ENCODE measurements at regions not wholly inside any gene's neighbourhood (a gene's known extent, or its start where the extent isn't known, plus 50 kb on each side); places are given as distances from the start of the nearest gene placed in this dataset.
"Not testable (repeated sequence)": the region's sequence is repeated elsewhere in the genome, so short reads cannot be mapped to it uniquely, and the experiment has no call there.

DNA sequence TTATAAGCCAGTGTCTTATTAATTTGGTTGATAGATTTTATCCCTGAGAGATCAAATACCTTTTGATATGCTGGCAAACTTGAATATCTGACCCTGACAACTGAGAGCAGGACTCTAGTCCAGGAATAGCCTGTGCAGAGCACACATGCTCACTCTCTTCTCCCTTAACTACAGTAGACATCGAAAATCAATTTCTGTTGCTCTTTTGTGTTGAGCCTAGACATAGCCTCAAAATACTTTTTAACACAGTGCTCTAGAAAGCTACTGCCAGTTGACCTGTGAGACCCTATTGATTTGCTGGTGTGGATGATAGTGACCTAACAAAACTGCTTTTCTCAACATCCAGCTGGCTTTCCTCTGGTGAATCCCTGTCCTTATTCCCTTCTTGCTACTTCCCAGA, 86.4 kb upstream of the ANKRD28 start:
- H3K36me3 Mint-ChIP-seq (ENCODE audit: insufficient read depth in 2 of 2), result no peaks in the 10 kb centered on the region
- H3K9me3 Mint-ChIP-seq, result peaks cover 4 to 9% of the 10 kb centered on the region in 2 donors
- ATAC-seq (replicated peaks in 1 of 2) (no peak), DNase-seq (no peak)
- no peaks in the 10 kb centered on the region for H3K4me1 Mint-ChIP-seq (ENCODE audit: low read depth)
- H3K27me3 Mint-ChIP-seq (ENCODE audit: low read depth), result peaks cover 3% of the 10 kb centered on the region
- H3K4me3 Mint-ChIP-seq, result no peak overlapping the region
- no peak overlapping the region for H3K27ac Mint-ChIP-seq

DNA sequence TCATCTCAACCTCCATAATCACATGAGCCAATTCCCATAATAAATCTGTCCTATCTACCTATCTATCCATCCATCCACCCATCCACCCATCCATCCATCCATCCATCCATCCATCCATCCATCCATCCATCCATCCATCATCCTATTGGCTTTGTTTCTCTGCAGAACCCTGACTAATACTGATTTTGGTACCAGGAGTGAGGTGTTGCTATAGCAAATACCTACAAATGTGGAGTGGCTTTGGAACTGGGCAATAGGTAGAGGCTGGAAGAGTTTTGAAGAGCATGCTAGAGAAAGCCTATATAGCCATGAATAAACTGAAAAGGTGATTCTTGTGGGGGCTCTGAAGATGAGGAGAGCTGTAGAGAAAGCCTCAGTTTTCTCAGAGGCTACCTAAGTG, 88.7 kb upstream of the ANKRD28 start:
- Mint-ChIP-seq H3K9me3 (peaks cover 4 to 9% of the 10 kb centered on the region in 2 donors), H3K4me3 (no peak overlapping the region), H3K36me3 (ENCODE audit: insufficient read depth in 2 of 2) (no peaks in the 10 kb centered on the region), H3K27ac (no peak overlapping the region), H3K4me1 (ENCODE audit: low read depth) (no peaks in the 10 kb centered on the region), H3K27me3 (ENCODE audit: low read depth) (peaks cover 4% of the 10 kb centered on the region)
- no peak for DNase-seq
- no peak for ATAC-seq (replicated peaks in 1 of 2)

DNA sequence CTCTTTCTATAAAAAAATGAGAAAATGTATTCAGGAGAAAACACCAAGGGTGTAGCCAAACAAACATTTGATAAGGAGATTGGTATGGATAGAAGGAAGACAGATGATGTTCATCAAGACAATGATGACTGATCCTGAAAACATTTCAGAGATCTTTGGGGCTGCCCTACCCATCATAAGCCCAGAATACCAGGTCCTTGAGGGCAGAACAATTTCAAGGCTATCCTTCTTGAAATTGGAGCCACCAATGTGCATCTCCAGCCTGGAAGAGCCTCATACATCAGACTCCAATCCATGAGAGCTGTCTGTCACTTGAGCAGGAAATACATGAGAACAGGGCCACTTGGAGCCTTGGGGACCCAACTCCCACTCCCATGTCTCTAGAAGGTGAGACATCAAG, 89.5 kb upstream of the ANKRD28 start:
- H3K27me3 Mint-ChIP-seq (ENCODE audit: low read depth), result peaks cover 4% of the 10 kb centered on the region
- H3K4me3 Mint-ChIP-seq, result no peak overlapping the region
- peaks cover 4 to 9% of the 10 kb centered on the region in 2 donors for H3K9me3 Mint-ChIP-seq
- no peak overlapping the region for H3K27ac Mint-ChIP-seq
- DNase-seq, result no peak
- ATAC-seq (replicated peaks in 1 of 2), result no peak
- no peaks in the 10 kb centered on the region for H3K36me3 Mint-ChIP-seq (ENCODE audit: insufficient read depth in 2 of 2)
- no peaks in the 10 kb centered on the region for H3K4me1 Mint-ChIP-seq (ENCODE audit: low read depth)

DNA sequence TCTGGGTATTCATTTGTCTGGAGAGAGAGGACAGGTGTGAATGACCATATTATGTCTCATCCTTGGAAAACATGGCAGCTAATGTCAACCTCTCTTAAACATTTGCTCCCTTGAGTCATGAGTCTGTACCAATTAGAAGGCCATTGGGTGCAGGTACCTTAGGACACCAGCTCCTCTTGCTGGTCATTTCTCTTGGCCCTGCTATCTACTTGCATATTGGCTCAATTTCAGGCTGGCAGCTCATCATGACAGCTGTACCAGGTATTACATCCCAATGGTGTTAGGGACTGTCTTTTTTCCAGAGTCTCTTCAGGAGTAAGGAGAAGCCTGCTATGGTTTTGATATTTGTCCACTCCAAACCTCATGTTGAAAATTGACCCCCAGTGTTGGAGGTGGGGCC, 92.2 kb upstream of the ANKRD28 start:
- no peak for DNase-seq
- H3K4me1 Mint-ChIP-seq (ENCODE audit: low read depth), result no peaks in the 10 kb centered on the region
- H3K4me3 Mint-ChIP-seq, result no peak overlapping the region
- H3K9me3 Mint-ChIP-seq, result peaks cover 4 to 9% of the 10 kb centered on the region in 2 donors
- no peak for ATAC-seq (replicated peaks in 1 of 2)
- H3K36me3 Mint-ChIP-seq (ENCODE audit: insufficient read depth in 2 of 2), result no peaks in the 10 kb centered on the region
- H3K27ac Mint-ChIP-seq, result no peak overlapping the region
- H3K27me3 Mint-ChIP-seq (ENCODE audit: low read depth), result peaks cover 4% of the 10 kb centered on the region

DNA sequence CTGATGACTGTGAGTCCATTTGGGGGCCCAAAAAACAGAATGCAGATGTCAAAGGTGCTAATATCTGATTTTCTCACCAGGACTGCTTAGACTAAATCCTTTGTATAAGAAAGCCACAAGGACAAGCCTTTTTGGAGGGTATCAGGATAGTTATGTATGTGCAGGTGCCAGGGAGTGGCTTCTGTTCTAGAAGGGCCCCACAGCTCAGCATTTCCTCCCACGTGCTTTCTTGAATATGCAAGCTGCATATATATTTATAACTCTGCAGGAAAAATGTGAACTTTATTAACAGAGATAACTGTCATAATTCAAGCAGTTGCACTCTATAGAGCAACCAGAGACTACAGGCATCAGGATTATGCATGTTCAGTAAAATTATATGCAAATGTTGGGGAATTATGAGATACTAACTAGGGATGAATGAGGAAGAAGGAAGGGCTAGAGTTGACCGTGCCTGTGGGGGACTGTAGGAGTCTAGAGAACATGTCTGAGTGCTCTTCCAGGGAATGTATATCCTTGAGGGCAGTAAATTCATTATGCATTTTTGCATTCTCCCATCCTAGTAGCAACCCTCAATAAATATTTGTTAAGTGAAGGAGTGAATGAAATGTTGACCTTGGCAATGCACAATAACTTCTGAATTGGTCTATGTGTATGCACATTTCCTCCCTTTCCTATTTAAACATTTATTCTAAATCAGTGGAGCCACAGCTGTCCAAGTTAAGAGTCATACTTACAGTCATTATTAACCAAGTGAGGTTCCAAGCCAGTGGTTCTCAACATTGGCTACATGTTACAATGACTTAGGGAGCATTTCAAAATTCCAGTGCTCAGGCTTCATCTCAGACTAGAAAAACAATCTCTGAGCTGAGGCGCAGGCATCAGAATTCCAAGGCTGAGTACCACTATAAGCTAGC, 94.8 kb upstream of the ANKRD28 start:
- Mint-ChIP-seq H3K36me3 (ENCODE audit: insufficient read depth in 2 of 2) (peaks cover 0 to 3% of the 10 kb centered on the region in 2 donors), H3K4me1 (ENCODE audit: low read depth) (peaks cover 9% of the 10 kb centered on the region)

DNA sequence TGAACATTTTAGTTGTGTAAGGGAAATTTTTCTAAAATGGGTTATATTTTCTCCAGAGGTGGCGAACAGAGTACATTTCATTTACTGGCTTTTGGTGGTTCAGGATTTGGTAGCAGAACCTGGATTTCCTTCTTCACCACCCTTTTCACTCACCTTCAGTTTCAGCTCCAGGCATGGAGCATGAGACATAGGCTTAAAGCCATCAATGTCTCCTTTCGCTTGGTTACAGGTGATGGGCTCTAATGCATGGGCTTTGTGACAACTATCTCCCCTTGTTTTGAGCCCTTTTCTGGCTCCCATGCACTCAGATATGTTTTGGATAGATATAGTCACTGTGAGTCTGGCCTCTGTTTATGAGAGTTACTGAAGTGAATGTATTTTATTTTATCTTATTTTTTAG, 96.6 kb upstream of the ANKRD28 start:
- Mint-ChIP-seq H3K9me3 (peaks cover 0 to 2% of the 10 kb centered on the region in 2 donors), H3K27me3 (ENCODE audit: low read depth) (no peaks in the 10 kb centered on the region), H3K27ac (no peak overlapping the region), H3K4me1 (ENCODE audit: low read depth) (peaks cover 9% of the 10 kb centered on the region), H3K4me3 (no peak overlapping the region), H3K36me3 (ENCODE audit: insufficient read depth in 2 of 2) (peaks cover 0 to 3% of the 10 kb centered on the region in 2 donors)
- no peak for ATAC-seq (replicated peaks in 1 of 2)
- no peak for DNase-seq

More for the DNA sequence above, 94.8 kb upstream of the ANKRD28 start:
- DNase-seq (no peak), ATAC-seq (replicated peaks in 1 of 2) (no peak)
- Mint-ChIP-seq H3K27ac (no peak overlapping the region), H3K4me3 (no peak overlapping the region), H3K9me3 (peaks cover 2 to 4% of the 10 kb centered on the region in 2 donors), H3K27me3 (ENCODE audit: low read depth) (peaks cover 4% of the 10 kb centered on the region)

DNA sequence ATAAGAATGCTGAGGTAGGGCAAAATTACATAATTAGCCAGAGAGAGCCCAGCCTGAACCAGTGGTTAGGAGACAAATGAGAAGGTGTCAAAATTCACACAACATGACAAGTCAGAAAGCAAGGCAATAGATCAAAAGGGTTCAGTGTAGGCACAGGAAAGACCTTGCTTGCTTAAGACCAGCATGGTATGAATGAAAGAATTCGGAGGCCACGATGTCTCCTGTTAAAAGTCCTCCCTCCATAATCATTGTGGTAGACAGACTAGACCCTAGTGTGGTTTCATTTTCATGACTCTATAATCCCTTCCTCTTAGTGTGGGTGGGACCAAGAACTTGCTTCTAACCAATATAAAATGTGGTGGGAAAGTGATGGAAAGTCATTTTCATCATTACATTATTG, 98.7 kb upstream of the ANKRD28 start:
- Mint-ChIP-seq H3K36me3 (ENCODE audit: insufficient read depth in 2 of 2) (peaks cover 0 to 3% of the 10 kb centered on the region in 2 donors), H3K9me3 (peaks cover 0 to 2% of the 10 kb centered on the region in 2 donors), H3K27ac (no peak overlapping the region), H3K4me1 (ENCODE audit: low read depth) (peaks cover 9% of the 10 kb centered on the region), H3K4me3 (no peak overlapping the region), H3K27me3 (ENCODE audit: low read depth) (no peaks in the 10 kb centered on the region)
- DNase-seq (no peak), ATAC-seq (replicated peaks in 1 of 2) (peak in 1 of 2 donors; percentile 38)

DNA sequence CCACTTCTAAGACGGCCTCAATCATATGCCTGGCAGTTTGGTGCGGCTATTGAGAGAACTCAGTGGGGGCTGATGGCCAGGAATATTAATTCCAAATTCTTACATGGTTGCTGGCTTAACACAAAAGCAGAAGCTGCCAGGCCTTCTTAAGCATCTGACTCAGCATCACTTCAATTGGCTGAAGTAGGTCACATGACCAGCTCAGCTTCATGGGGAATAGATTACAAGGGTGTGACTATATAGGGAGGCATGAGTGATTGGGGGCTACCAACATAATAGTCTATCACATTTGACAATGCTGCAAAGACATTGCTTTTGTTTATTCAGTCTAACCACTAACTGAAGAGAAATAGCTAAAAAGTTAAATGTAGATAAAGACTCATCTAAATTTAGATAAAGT, 101.6 kb upstream of the ANKRD28 start:
- Mint-ChIP-seq H3K27ac (no peak overlapping the region), H3K36me3 (ENCODE audit: insufficient read depth in 2 of 2) (peaks cover 0 to 3% of the 10 kb centered on the region in 2 donors), H3K27me3 (ENCODE audit: low read depth) (no peaks in the 10 kb centered on the region), H3K9me3 (peaks cover 0 to 2% of the 10 kb centered on the region in 2 donors), H3K4me3 (no peak overlapping the region), H3K4me1 (ENCODE audit: low read depth) (peaks cover 9% of the 10 kb centered on the region)
- no peak for ATAC-seq (replicated peaks in 1 of 2)
- DNase-seq, result no peak

DNA sequence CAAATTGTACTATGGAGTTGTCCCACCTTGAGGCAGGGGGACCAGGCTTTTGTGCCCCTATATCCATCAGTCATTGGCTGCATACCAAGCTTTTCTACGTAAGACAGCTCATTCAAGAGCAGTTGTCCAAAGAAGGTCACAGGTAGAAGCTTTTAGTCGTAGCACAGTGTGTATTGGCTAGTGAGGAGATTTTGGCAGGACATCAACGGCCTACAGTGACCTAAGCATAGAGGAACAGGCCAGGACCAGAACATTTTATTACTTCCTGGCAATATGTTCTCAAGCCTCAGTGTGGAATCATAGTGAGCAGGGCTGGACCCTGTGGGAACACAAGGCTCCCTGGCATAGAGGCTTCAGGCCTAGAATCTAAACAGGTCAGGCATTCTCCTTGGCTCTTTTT, 105.4 kb upstream of the ANKRD28 start:
- DNase-seq (no peak), ATAC-seq (replicated peaks in 1 of 2) (no peak)
- H3K27ac Mint-ChIP-seq, result no peak overlapping the region
- no peaks in the 10 kb centered on the region for H3K4me1 Mint-ChIP-seq (ENCODE audit: low read depth)
- H3K4me3 Mint-ChIP-seq, result no peak overlapping the region
- no peaks in the 10 kb centered on the region for H3K9me3 Mint-ChIP-seq
- no peaks in the 10 kb centered on the region for H3K36me3 Mint-ChIP-seq (ENCODE audit: insufficient read depth in 2 of 2)
- H3K27me3 Mint-ChIP-seq (ENCODE audit: low read depth), result no peaks in the 10 kb centered on the region

DNA sequence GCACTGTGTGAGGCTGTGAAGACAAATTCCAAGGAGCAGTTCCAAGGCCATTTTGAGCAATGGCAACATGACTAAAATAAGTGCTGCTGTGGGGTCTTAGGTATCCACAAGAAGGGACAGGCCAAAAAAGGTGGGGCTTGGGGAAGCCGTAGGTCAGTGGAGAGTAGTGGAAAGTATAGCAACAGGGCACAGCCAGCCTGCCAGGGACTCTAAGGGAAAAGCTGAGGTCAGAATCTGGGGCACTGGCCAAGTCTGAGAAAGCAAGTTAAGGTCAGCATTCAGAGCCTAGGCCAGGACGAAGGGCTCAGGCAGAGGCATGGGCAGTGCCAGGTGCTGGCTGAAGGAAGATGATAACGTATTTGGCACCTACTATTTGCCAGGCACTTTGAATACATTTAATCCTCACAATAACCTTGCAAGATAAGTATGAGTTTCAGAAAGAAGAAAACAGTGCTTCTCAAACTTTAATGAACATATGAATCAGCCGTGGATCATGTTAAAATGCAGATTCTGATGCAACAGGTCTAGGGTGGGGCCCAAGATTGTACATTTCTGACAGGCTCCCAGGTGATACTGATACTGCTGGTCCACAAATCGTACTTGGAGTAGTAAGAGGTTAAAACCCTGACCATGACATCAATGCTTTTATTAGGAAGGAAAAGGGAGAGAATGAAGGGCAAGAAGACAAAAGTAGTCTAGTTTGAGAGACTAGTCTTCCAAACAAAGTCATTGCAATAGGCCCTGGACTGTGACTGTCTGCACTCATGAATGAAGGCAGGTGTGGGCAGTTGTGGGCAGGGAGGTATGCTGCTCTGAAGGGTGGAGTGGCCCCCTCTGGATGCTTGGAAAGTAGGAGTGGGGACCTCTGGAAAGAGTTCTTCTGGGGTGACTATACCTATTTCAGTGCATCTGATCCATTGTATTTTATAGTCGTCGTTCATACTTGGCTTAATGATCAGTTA, 106.3 kb upstream of the ANKRD28 start:
- Mint-ChIP-seq H3K9me3 (no peaks in the 10 kb centered on the region), H3K27me3 (ENCODE audit: low read depth) (no peaks in the 10 kb centered on the region), H3K4me1 (ENCODE audit: low read depth) (no peaks in the 10 kb centered on the region), H3K36me3 (ENCODE audit: insufficient read depth in 2 of 2) (no peaks in the 10 kb centered on the region), H3K27ac (no peak overlapping the region), H3K4me3 (no peak overlapping the region)
- ATAC-seq (replicated peaks in 1 of 2) (no peak), DNase-seq (no peak)

DNA sequence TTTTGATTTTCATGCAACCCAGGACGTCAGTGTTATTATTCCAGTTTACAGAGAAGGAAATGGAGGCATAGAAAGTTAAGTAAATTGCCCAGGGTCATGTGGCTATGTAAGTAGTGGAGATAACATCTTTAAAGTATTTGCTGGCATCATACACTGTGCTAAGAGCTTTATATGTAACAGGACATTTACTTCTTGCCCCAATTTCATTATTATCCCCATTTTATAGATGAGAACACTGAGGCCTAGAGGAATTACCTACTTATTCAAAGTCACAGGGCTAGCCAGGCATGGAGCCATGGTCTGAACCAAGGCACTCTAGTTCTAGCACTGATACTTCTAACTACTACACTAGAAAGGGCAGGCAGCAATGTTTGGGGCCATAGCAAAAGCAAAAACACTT, 107.3 kb upstream of the ANKRD28 start:
- no peak overlapping the region for H3K4me3 Mint-ChIP-seq
- no peak for DNase-seq
- no peak for ATAC-seq (replicated peaks in 1 of 2)
- H3K27ac Mint-ChIP-seq, result no peak overlapping the region
- H3K9me3 Mint-ChIP-seq, result peaks cover 0 to 2% of the 10 kb centered on the region in 2 donors
- H3K36me3 Mint-ChIP-seq (ENCODE audit: insufficient read depth in 2 of 2), result no peaks in the 10 kb centered on the region
- H3K4me1 Mint-ChIP-seq (ENCODE audit: low read depth), result no peaks in the 10 kb centered on the region
- H3K27me3 Mint-ChIP-seq (ENCODE audit: low read depth), result no peaks in the 10 kb centered on the region

DNA sequence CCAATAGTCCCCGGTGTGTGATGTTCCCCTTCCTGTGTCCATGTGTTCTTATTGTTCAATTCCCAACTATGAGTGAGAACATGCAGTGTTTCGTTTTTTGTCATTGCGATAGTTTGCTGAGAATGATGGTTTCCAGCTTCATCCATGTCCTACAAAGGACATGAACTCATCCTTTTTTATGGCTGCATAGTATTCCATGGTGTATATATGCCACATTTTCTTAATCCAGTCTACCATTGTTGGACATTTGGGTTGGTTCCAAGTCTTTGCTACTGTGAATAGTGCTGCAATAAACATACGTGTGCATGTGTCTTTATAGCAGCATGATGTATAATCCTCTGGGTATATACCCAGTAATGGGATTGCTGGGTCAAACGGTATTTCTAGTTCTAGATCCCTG, 109.6 kb upstream of the ANKRD28 start:
- not testable (repeated sequence) for H3K9me3 Mint-ChIP-seq; H3K36me3 Mint-ChIP-seq (ENCODE audit: insufficient read depth in 2 of 2); H3K4me1 Mint-ChIP-seq (ENCODE audit: low read depth); H3K27ac Mint-ChIP-seq; H3K27me3 Mint-ChIP-seq (ENCODE audit: low read depth); ATAC-seq (replicated peaks in 1 of 2); H3K4me3 Mint-ChIP-seq; DNase-seq

DNA sequence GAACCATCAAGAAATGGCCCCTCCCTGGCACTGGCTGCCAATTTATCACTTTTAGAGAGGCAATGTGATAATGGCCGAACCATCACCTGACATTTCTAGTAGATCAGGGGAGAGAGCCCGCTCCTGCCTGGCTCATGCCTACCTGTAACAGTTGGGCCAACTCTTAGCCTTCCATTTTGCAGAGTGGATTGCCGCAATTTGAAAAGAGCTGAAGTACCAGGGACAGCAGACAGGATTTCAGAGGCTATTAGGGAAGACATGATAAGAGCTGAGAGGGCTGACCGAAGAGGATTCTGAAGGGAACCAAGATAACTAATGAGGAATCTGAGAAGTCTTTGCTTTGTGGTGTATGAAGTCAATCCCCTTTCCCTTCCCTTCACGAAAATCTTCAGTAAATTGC, 121.2 kb upstream of the ANKRD28 start:
- ATAC-seq (replicated peaks in 1 of 2) (no peak), DNase-seq (no peak)
- peaks cover 0 to under 1% of the 10 kb centered on the region in 2 donors for H3K36me3 Mint-ChIP-seq (ENCODE audit: insufficient read depth in 2 of 2)
- no peak overlapping the region for H3K4me3 Mint-ChIP-seq
- H3K9me3 Mint-ChIP-seq, result peaks cover under 1% of the 10 kb centered on the region in 2 donors
- H3K27me3 Mint-ChIP-seq (ENCODE audit: low read depth), result no peaks in the 10 kb centered on the region
- H3K27ac Mint-ChIP-seq, result no peak overlapping the region
- no peaks in the 10 kb centered on the region for H3K4me1 Mint-ChIP-seq (ENCODE audit: low read depth)
